Esophagus muscularis mucosa (tissue), 4 donors: ENCODE measurements at regions not wholly inside any gene's neighbourhood (a gene's known extent, or its start where the extent isn't known, plus 50 kb on each side); places are given as distances from the start of the nearest gene placed in this dataset.

Experiments
- DNase-seq: peaks from one replicate; pipeline ENCODE4 v3.0.0-alpha.2; 2017; ENCODE audit errors: extremely low spot score
- H3K27ac ChIP-seq, 4 donors: fragments of 200-600 bp; sonication (generic); replicated peaks in 1 of 4; 1 replicate in 3 of 4; 2 replicates in 1 of 4; pipeline ENCODE4 v1.5.1; 2016 to 2019; ENCODE audit warnings: mild to moderate bottlenecking in 1 of 4
- H3K27me3 ChIP-seq, 4 donors: fragments of 200-600 bp; sonication (generic); one replicate each; pipeline versions ENCODE4 v1.5.1 to v1.6.0; 2016 to 2019
- H3K36me3 ChIP-seq, 4 donors: fragments of 200-600 bp; sonication (generic); one replicate each; pipeline ENCODE4 v1.5.1; 2016 to 2019
- H3K4me1 ChIP-seq, 4 donors: fragments of 200-600 bp; sonication (generic); one replicate each; pipeline ENCODE4 v1.5.1; 2016 to 2019
- H3K4me3 ChIP-seq, 4 donors: fragments of 200-600 bp; sonication (generic); 1 replicate in 2 of 4; 2 replicates in 2 of 4; pipeline ENCODE4 v1.5.1; 2016 to 2019; ENCODE audit warnings: mild to moderate bottlenecking in 4 of 4, moderate library complexity in 1 of 4
- H3K9me3 ChIP-seq, 4 donors: fragments of 200-600 bp; sonication (generic); 1 replicate in 3 of 4; 2 replicates in 1 of 4; pipeline ENCODE4 v1.5.1; 2016 to 2019
- CTCF ChIP-seq, 3 experiments: fragments of 200-600 bp in 2 of 3; fragments of 450-650 bp in 1 of 3; sonication (generic) in 2 of 3; IDR thresholded peaks; one replicate each; pipeline ENCODE4 v1.5.1; 2017 to 2019; ENCODE audit warnings: antibody characterized with exemption in 3 of 3, mild to moderate bottlenecking in 2 of 3, moderate library complexity in 1 of 3
- EP300 ChIP-seq: sonication (generic); formaldehyde crosslinking; IDR thresholded peaks from one replicate; pipeline ENCODE4 v1.6.1; 2017; ENCODE audit warnings: antibody characterized with exemption
- POLR2A ChIP-seq: fragments of 450-650 bp; IDR thresholded peaks from one replicate; pipeline ENCODE4 v1.6.1; 2017; ENCODE audit warnings: antibody characterized with exemption, moderate library complexity, mild to moderate bottlenecking, low read depth
- POLR2AphosphoS5 ChIP-seq, 2 donors: sonication (generic); formaldehyde crosslinking; IDR thresholded peaks; one replicate each; pipeline ENCODE4 v1.6.1; 2017; ENCODE audit warnings: antibody characterized with exemption in 2 of 2
- WGBS: methylation state at CpG from one replicate; pipeline ENCODE4 v1.1.5; 2018; 5-methylcytosine and 5-hydroxymethylcytosine counted together
- intact Hi-C: fragments of 100-400 bp; cut with DNase I; formaldehyde crosslinking; loops from one replicate; pipeline ENCODE4 v1.15.1; 2023

GRCh38 chrX:39477031-39477761 lies 620.6 kb downstream of the BCOR start:
- WGBS, result 69% methylated on average over 17 of the region's 17 CpGs
- H3K4me1 ChIP-seq, result peaks cover 2 to 29% (median 25%) of the 10 kb centered on the region in 4 donors
- no peaks in the 10 kb centered on the region for H3K27me3 ChIP-seq
- intact Hi-C loops, result no loop called here
- no peak overlapping the region for H3K4me3 ChIP-seq
- H3K36me3 ChIP-seq, result no peaks in the 10 kb centered on the region
- no peaks in the 10 kb centered on the region for H3K9me3 ChIP-seq
- peak overlapping the region in 3 of 4 donors; percentile 5 to 52 (median 14) for H3K27ac ChIP-seq
- no peak for DNase-seq
- no peak for TF ChIP-seq POLR2AphosphoS5 (IDR thresholded peaks at IDR 0.05)
- no peak for TF ChIP-seq CTCF (IDR thresholded peaks at IDR 0.05)
- no peak for TF ChIP-seq POLR2A
- TF ChIP-seq EP300, result no peak

- intact Hi-C loops, result no loop called here
- Histone ChIP-seq H3K4me1 (peaks cover 2 to 29% (median 25%) of the 10 kb centered on the region in 4 donors), H3K9me3 (no peaks in the 10 kb centered on the region), H3K27me3 (no peaks in the 10 kb centered on the region), H3K27ac (peak overlapping the region in 2 of 4 donors; percentile 14 to 52), H3K36me3 (no peaks in the 10 kb centered on the region), H3K4me3 (no peak overlapping the region)
- DNase-seq, result no peak
- WGBS, result 51% methylated on average over 4 of the region's 15 CpGs
- TF ChIP-seq EP300, result no peak
- no peak for TF ChIP-seq POLR2A
- peak; percentile 8 to 21 for TF ChIP-seq POLR2AphosphoS5 (IDR thresholded peaks at IDR 0.05)
- TF ChIP-seq CTCF (IDR thresholded peaks at IDR 0.05), result no peak
Observed at GRCh38 chrX:39477762-39478120, 620.0 kb downstream of the BCOR start.

- Histone ChIP-seq H3K36me3 (no peaks in the 10 kb centered on the region), H3K27me3 (no peaks in the 10 kb centered on the region), H3K4me1 (peaks cover 2 to 26% (median 14%) of the 10 kb centered on the region in 4 donors), H3K4me3 (no peak overlapping the region), H3K27ac (no peak overlapping the region), H3K9me3 (no peaks in the 10 kb centered on the region)
- DNase-seq, result no peak
- no peak for TF ChIP-seq POLR2AphosphoS5 (IDR thresholded peaks at IDR 0.05)
- no peak for TF ChIP-seq EP300
- no peak for TF ChIP-seq CTCF (IDR thresholded peaks at IDR 0.05)
- TF ChIP-seq POLR2A, result no peak
- WGBS, result 72% methylated on average over 4 of the region's 4 CpGs
- intact Hi-C loops, result no loop called here
Observed at GRCh38 chrX:39479856-39480255, 617.9 kb downstream of the BCOR start.

- 62% methylated on average over 1 of the region's 1 CpG for whole genome bisulfite sequencing
- Histone ChIP-seq H3K36me3 (no peaks in the 10 kb centered on the region), H3K9me3 (no peaks in the 10 kb centered on the region), H3K27ac (no peak overlapping the region), H3K4me1 (peaks cover 2 to 27% (median 14%) of the 10 kb centered on the region in 4 donors), H3K4me3 (no peak overlapping the region), H3K27me3 (no peaks in the 10 kb centered on the region)
- no peak for DNase-seq
- intact Hi-C loops, result no loop called here
- no peak for TF ChIP-seq POLR2AphosphoS5 (IDR thresholded peaks at IDR 0.05)
- TF ChIP-seq CTCF (IDR thresholded peaks at IDR 0.05), result no peak
- TF ChIP-seq EP300, result no peak
- no peak for TF ChIP-seq POLR2A
Observed at GRCh38 chrX:39480963-39481362, 616.8 kb downstream of the BCOR start.

- TF ChIP-seq CTCF (IDR thresholded peaks at IDR 0.05), result no peak
- TF ChIP-seq EP300, result no peak
- TF ChIP-seq POLR2A, result no peak
- no peak for TF ChIP-seq POLR2AphosphoS5 (IDR thresholded peaks at IDR 0.05)
- DNase-seq, result no peak
- Histone ChIP-seq H3K27ac (no peak overlapping the region), H3K4me1 (peaks cover under 1 to 25% (median 14%) of the 10 kb centered on the region in 4 donors), H3K27me3 (no peaks in the 10 kb centered on the region), H3K4me3 (no peak overlapping the region), H3K9me3 (no peaks in the 10 kb centered on the region), H3K36me3 (no peaks in the 10 kb centered on the region)
- WGBS, result 70% methylated on average over 4 of the region's 4 CpGs
- intact Hi-C loops, result no loop called here
Observed at GRCh38 chrX:39481621-39482020, 616.1 kb downstream of the BCOR start.
